Osteocyte (in vitro differentiated cells): ENCODE measurements at regions not wholly inside any gene's neighbourhood (a gene's known extent, or its start where the extent isn't known, plus 50 kb on each side); places are given as distances from the start of the nearest gene placed in this dataset.

Source experiments
- DNase-seq: peaks from one replicate; pipeline ENCODE4 v3.0.0; 2021; ENCODE audit warnings: mixed read lengths; ENCODE audit not compliant: unreplicated experiment; ENCODE audit errors: extremely low spot score
- H3K27ac Mint-ChIP-seq: one replicate; pipeline ENCODE4 v1.8.0; 2021; ENCODE audit warnings: mild to moderate bottlenecking, mixed read lengths; ENCODE audit not compliant: unreplicated experiment
- H3K27me3 Mint-ChIP-seq: one replicate; pipeline ENCODE4 v1.8.0; 2021; ENCODE audit warnings: mixed read lengths; ENCODE audit not compliant: unreplicated experiment
- H3K36me3 Mint-ChIP-seq: one replicate; pipeline ENCODE4 v1.8.0; 2021; ENCODE audit warnings: mixed read lengths; ENCODE audit not compliant: unreplicated experiment
- H3K4me1 Mint-ChIP-seq: one replicate; pipeline ENCODE4 v1.8.0; 2021; ENCODE audit warnings: mixed read lengths; ENCODE audit not compliant: unreplicated experiment
- H3K4me3 Mint-ChIP-seq: one replicate; pipeline ENCODE4 v1.8.0; 2021; ENCODE audit warnings: mild to moderate bottlenecking, moderate library complexity, mixed read lengths; ENCODE audit not compliant: unreplicated experiment
- H3K9me3 Mint-ChIP-seq: one replicate; pipeline ENCODE4 v1.8.0; 2021; ENCODE audit warnings: mixed read lengths; ENCODE audit not compliant: unreplicated experiment
- CTCF ChIP-seq: fragments of 200-600 bp; sonication (generic); IDR thresholded peaks from 2 replicates; pipeline ENCODE4 v1.5.0; 2021; ENCODE audit warnings: antibody characterized with exemption, mild to moderate bottlenecking, moderate library complexity

DNA sequence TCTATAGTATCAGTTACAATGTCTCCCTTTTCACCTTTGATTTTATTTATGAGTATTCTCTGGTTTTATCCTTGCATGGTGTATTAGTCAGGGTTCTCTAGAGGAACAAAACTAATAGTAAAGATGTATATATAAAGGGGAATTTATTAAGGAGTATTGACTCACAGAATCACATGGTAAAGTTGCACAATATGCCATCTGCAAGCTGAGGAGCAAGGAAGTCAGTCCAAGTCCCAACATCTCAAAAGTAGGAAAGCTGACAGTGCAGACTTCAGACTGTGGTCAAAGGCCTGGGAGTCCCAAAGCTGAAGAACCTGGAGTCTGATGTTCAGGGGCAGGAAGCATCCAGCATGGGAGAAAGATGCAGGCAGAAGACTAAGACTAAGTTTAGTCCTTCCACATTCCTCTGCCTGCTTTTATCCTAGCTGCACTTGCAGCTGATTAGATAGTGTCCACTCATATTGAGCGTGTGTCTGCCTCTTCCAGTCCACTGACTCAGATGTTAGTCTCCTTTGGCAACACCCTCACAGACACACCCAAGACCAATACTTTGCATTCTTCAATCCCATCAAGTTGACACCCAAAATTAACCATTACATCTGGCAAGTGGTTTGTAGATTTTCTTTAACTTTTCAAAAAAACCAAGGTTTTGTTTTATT is 308.0 kb upstream of the LMO3 start:
- Mint-ChIP-seq H3K4me3 (no peak overlapping the region), H3K9me3 (peaks cover 39% of the 10 kb centered on the region), H3K4me1 (no peaks in the 10 kb centered on the region), H3K27ac (no peak overlapping the region), H3K27me3 (no peaks in the 10 kb centered on the region), H3K36me3 (no peaks in the 10 kb centered on the region)
- no peak for TF ChIP-seq CTCF
- no peak for DNase-seq

GRCh38 chr12:16901946-16902345 is 296.0 kb upstream of the LMO3 start:
- Mint-ChIP-seq H3K27ac (no peak overlapping the region), H3K27me3 (no peaks in the 10 kb centered on the region), H3K36me3 (no peaks in the 10 kb centered on the region), H3K4me1 (no peaks in the 10 kb centered on the region), H3K4me3 (no peak overlapping the region), H3K9me3 (peaks cover 9% of the 10 kb centered on the region)
- DNase-seq: no peak
- no peak for TF ChIP-seq CTCF

GRCh38 chr12:16893426-16893825 is 287.5 kb upstream of the LMO3 start:
- TF ChIP-seq CTCF: no peak
- no peak overlapping the region for H3K27ac Mint-ChIP-seq
- H3K4me1 Mint-ChIP-seq: no peaks in the 10 kb centered on the region
- H3K27me3 Mint-ChIP-seq: no peaks in the 10 kb centered on the region
- DNase-seq: no peak
- no peaks in the 10 kb centered on the region for H3K36me3 Mint-ChIP-seq
- no peak overlapping the region for H3K4me3 Mint-ChIP-seq
- peaks cover 5% of the 10 kb centered on the region for H3K9me3 Mint-ChIP-seq

DNA sequence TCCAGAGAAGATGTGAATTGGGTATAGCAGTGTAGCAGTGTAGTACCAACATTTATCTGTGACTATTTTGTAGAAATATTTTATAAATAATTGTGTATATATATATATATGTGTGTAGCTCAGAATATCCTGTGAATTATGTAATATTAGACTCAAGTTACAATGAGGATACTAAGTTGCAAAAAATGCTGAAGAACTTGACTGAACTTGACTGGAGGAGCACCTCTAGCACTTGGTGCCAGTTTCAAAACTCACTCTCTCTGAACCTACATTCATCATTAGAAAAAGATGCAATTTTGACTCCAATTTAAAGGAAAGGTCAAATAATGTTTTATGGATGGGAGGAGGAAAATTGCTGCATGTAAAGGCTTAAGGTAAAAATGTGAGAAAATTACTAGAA is 285.7 kb upstream of the LMO3 start:
- no peaks in the 10 kb centered on the region for H3K36me3 Mint-ChIP-seq
- H3K4me3 Mint-ChIP-seq: no peak overlapping the region
- H3K27me3 Mint-ChIP-seq: no peaks in the 10 kb centered on the region
- DNase-seq: no peak
- no peak overlapping the region for H3K27ac Mint-ChIP-seq
- H3K9me3 Mint-ChIP-seq: peaks cover 14% of the 10 kb centered on the region
- TF ChIP-seq CTCF: no peak
- H3K4me1 Mint-ChIP-seq: no peaks in the 10 kb centered on the region

GRCh38 chr12:16884819-16885218 is 278.9 kb upstream of the LMO3 start:
- H3K4me3 Mint-ChIP-seq: no peak overlapping the region
- no peaks in the 10 kb centered on the region for H3K4me1 Mint-ChIP-seq
- H3K9me3 Mint-ChIP-seq: peaks cover 13% of the 10 kb centered on the region
- H3K36me3 Mint-ChIP-seq: no peaks in the 10 kb centered on the region
- no peak for DNase-seq
- no peak for TF ChIP-seq CTCF
- H3K27me3 Mint-ChIP-seq: no peaks in the 10 kb centered on the region
- no peak overlapping the region for H3K27ac Mint-ChIP-seq
